ENCODE measurements at regions not wholly inside any gene's neighbourhood (a gene's known extent, or its start where the extent isn't known, plus 50 kb on each side); places are given as distances from the start of the nearest gene placed in this dataset.

GRCh38 chr17:73782641-73783381 lies 138.6 kb upstream of the SDK2 start:
- no peak overlapping the region for H3K4me3 ChIP-seq (ENCODE audit: low read depth, low read length)
- peak; percentile 4 for DNase-seq (ENCODE audit: low read depth)
- TF ChIP-seq POLR2A (IDR thresholded peaks at IDR 0.05; ENCODE audit: extremely low read depth, insufficient read length) (no peak), MAX (IDR thresholded peaks at IDR 0.05; ENCODE audit: low read depth, low read length) (no peak), CTCF (IDR thresholded peaks at IDR 0.05; ENCODE audit: low read depth, low read length) (no peak), MYC (IDR thresholded peaks at IDR 0.05; ENCODE audit: low read depth, low read length) (no peak)

GRCh38 chr17:73783382-73783766 lies 139.1 kb upstream of the SDK2 start:
- no peak overlapping the region for H3K4me3 ChIP-seq (ENCODE audit: low read depth, low read length)
- DNase-seq (ENCODE audit: low read depth): no peak

GRCh38 chr17:73783945-73784603 lies 139.8 kb upstream of the SDK2 start:
- H3K4me3 ChIP-seq (ENCODE audit: low read depth, low read length): no peak overlapping the region
- DNase-seq (ENCODE audit: low read depth): no peak
- no peak for TF ChIP-seq MYC (IDR thresholded peaks at IDR 0.05; ENCODE audit: low read depth, low read length)
- no peak for TF ChIP-seq CTCF (IDR thresholded peaks at IDR 0.05; ENCODE audit: low read depth, low read length)
- no peak for TF ChIP-seq POLR2A (IDR thresholded peaks at IDR 0.05; ENCODE audit: extremely low read depth, insufficient read length)
- no peak for TF ChIP-seq MAX (IDR thresholded peaks at IDR 0.05; ENCODE audit: low read depth, low read length)

More at GRCh38 chr17:73783382-73783766, 139.1 kb upstream of the SDK2 start:
- no peak for TF ChIP-seq MYC (IDR thresholded peaks at IDR 0.05; ENCODE audit: low read depth, low read length)
- no peak for TF ChIP-seq MAX (IDR thresholded peaks at IDR 0.05; ENCODE audit: low read depth, low read length)
- no peak for TF ChIP-seq POLR2A (IDR thresholded peaks at IDR 0.05; ENCODE audit: extremely low read depth, insufficient read length)

GRCh38 chr17:73785496-73785895 lies 141.3 kb upstream of the SDK2 start:
- TF ChIP-seq MAX (IDR thresholded peaks at IDR 0.05; ENCODE audit: low read depth, low read length) (no peak), POLR2A (IDR thresholded peaks at IDR 0.05; ENCODE audit: extremely low read depth, insufficient read length) (no peak), MYC (IDR thresholded peaks at IDR 0.05; ENCODE audit: low read depth, low read length) (no peak), CTCF (IDR thresholded peaks at IDR 0.05; ENCODE audit: low read depth, low read length) (no peak)
- no peak for DNase-seq (ENCODE audit: low read depth)
- H3K4me3 ChIP-seq (ENCODE audit: low read depth, low read length): no peak overlapping the region

- no peak for DNase-seq (ENCODE audit: low read depth)
- H3K4me3 ChIP-seq (ENCODE audit: low read depth, low read length): no peak overlapping the region
- TF ChIP-seq MAX (IDR thresholded peaks at IDR 0.05; ENCODE audit: low read depth, low read length) (no peak), POLR2A (IDR thresholded peaks at IDR 0.05; ENCODE audit: extremely low read depth, insufficient read length) (no peak), CTCF (IDR thresholded peaks at IDR 0.05; ENCODE audit: low read depth, low read length) (no peak), MYC (IDR thresholded peaks at IDR 0.05; ENCODE audit: low read depth, low read length) (no peak)
Measured at GRCh38 chr17:73785958-73786743, 141.9 kb upstream of the SDK2 start.
